HUDEP-2 (cell line): ENCODE measurements at regions not wholly inside any gene's neighbourhood (a gene's known extent, or its start where the extent isn't known, plus 50 kb on each side); places are given as distances from the start of the nearest gene placed in this dataset.

Experiments used
- DNase-seq, 76 experiments: peaks; one replicate each; lab custom pipeline; 2025; ENCODE audit not compliant: unreplicated experiment in 76 of 76; lab: John Stamatoyannopoulos, UW

DNA sequence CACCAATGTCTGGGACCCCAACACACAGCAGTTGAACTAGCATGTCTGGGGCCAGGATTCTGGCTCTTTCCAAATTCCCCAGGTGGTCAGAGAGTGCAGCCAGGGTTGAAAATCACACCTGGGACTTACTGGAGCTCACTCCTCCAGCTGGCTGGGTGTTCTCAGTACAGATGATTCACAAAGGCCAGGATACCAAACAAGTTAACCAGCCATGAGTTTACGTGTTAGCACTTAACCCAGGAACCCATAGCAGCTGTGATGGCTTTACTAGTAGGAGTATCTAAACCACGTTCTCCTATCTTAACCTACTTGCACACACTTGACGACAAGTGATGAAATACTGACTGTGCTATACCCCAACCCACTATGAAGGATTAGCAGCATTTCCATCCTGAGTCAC lies 222.8 kb downstream of the FBXO15 start:
- DNase-seq: no peak

DNA sequence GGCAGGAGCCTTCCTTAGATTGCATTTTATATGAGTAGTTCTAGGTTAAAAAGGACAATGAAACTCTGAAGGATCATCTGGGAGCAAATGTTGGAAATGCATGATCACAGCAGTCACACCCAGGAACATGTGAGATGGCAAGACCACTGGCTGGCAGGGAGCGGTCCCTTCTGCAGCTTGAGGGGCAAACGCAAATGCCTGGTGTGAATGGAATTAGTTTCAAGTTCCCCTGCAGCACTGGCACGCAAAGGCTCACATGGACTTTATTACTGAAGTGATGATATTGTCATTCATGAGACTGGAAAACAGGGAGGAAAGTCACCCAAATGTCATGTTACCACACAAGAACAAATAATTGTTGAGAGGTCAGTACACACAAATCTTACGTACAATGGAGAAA lies 223.3 kb downstream of the FBXO15 start:
- DNase-seq: no peak

DNA sequence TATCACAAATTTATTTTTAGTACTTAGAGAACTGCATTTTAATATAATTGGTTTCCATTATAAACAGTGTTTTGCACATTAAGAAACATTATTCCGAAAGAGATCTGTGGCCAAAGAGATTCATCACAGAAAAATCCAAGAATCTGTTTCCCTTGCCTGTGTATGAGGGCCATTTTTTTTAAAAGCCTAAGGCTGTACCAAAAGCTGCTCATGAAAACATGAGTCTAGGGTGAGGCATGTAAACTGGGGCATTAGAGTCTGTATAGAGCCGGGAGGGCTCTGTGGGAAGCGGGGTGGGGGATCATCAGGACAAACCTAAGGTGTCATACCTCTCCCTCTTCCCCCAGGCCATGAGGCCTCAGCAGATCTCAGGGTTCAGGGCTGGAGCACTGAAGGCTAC lies 223.8 kb downstream of the FBXO15 start:
- no peak for DNase-seq

DNA sequence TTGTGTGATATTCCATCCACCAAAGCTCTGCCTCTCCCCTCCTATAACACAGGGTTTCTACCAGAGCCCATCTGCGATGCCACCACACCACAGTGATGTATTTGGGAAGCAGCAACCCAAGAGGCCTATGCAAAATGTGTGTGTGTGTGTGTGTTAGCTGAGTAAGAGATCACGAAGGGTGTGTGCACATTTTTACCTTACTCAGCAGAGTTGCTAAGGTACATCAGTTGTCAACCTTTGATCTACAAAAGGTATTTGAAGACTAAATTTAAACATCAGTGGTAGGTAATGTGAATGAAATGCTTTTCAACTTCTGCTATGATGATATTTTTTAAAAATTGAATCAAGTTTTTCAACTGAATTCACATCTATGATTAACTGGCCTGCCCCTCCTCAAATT lies 227.6 kb downstream of the FBXO15 start:
- DNase-seq: no peak

DNA sequence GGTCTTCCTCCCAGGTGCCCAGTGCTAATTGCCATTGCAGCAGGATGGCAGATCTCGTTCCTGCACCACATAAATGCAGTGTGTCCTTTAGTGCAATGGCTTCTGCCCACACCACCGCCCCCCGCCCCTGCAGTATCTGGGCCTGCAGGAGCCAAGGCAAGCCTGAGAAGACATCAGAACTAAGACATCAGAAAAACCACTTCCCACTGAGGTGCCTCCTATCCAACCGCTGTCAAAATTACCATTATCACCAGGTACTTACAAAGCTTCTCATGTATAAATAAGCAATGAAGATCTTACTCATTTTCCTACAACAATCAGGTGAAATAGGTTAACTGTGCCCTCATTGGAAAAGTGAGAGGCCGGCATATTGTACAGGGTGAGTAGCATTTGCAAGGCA lies 228.8 kb downstream of the FBXO15 start:
- no peak for DNase-seq

DNA sequence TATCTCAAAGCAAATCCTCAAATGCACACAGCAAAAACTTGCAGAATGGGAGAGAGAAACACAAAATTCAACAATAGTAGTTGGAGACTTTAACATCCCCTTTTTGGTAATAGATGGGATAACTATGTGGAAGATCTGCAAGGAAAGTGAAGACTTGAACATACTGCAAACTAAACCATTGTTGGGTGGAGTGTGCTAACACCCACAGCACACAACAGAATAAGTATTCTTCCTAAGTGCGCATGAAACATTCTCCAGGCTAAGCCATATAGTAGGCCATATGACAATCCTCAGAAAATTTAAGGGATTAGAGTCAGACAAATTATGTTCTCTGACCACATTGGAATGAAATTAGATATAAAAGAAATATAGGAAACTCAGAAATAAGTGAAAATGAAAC lies 230.6 kb downstream of the FBXO15 start:
- DNase-seq: no peak

DNA sequence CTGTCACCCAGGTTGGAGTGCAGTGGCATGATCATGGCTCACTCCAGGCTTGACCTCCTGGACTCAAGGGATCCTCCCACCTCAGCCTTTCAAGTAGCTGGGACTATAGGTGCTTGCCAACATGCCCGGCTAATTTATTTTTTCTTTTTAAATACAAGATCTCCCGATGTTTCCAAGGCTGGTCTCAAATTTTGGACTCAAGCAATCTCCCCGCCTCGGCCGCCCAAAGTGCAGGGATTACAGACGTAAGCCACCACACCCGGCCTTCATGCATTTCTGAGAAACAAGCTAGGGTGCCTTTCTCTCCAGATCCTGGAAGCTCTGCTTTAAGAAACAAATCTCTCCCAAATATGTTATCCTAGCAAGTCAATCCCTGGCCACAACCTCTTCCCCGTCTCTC lies 234.1 kb downstream of the FBXO15 start:
- no peak for DNase-seq

DNA sequence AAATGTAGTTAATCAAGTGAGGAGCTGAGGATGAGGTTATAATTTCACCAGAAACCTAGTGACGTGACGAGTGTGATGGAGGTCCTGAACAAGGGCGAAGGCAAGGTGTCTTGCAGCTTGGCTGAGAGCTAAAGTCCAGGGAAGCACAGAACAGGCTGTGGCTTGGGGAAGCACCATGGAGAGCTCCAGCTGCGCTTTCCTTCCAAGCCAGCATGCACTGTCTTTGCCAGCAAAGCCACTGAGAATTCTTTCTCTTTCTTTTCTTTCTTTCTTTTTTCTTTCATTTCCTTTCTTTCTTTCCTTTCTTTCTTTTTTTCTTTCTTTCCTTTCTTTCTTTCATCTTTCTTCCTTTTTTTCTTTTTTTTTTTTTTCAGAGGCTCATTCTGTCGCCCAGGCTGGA lies 239.3 kb downstream of the FBXO15 start:
- DNase-seq: peak in 4 of 76 experiments; percentile 2 to 8 (median 5)

DNA sequence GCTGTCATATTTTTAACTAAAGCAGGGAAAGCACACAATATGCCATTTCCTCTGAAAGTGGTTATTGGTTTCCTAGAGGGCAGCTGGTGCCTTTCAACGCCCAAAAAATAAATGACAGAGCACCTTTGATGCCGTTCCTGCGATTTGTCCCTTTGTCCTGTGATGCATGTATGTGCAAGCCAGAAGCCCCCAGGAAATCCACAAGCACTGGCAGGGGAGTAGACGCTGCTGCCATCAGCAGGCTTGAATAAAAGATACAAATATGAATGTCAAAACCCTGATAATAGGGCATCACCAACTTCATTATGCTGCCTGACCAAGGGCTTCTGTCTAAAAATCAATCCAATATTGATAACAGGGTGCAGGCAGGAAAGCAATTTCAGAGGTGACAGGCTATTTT lies 246.1 kb downstream of the FBXO15 start:
- no peak for DNase-seq

DNA sequence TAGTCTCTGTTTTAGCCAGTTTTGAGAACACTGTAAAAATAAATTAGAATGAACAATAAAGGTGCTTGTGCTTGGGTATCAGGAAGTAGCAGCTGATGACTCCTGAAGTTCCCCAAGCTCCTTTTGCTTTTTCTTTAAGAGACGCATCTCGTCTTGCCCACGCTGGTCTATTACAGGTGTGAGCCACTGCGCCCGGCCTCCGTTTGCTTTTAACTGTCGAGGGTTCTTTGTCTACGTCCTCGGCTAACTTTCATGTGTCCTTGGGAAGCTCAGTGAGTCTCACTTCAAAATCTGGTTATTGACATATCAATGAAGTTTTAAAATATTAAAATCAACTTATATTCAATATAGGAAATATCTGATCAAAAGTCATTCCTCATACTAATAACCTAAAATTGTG lies 246.5 kb downstream of the FBXO15 start:
- no peak for DNase-seq

DNA sequence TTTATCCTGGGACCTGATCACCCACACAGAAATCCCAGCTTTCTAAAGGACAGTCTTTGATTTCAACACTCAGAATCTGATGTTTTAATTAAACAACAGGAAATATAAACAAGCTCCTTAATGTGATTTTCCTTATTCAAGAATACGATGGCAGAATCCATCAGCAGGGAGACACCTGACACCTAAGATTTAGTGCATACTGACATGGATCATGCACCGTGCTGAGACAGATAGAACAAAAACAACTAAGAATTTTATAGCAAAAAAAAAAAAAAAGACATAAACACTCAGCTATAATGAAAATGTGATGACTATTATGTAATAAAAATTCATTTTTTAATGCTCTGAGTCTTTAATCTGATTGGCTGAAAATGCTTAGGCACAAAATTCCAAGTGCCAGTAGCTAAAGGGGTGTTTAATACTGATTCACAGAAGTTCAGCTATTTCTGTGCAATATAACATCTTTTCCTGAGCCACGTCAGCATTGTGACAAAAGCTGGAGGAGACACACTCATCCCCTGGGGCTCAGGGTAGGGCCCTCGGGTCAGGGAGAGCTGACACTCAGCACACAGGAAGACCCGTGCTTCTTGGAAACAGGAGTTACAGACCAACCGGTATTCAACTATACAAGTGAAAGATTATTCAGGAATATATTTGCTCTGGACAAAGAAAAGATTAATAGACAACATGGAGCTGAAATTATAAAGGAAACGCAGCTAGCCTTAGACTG lies 247.4 kb downstream of the FBXO15 start:
- no peak for DNase-seq

DNA sequence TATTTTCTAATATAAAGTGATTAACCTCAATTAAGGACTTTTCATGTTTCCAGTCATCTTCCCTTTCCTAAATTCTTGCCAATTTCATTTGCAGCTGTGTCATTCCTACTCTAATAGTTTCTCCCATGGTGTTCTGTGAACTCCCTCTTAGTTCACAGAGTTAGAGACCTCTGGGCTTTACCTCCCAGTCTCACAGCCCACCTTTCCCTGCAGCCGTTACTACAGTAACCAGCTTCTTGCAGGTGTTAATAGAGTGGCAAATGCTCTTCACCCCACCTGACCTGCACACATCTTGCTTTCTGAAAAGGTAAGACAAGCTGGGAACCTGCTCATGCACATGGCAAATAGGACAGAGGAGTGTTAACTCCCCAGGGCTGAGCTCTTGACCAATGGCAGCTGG lies 250.1 kb downstream of the FBXO15 start:
- DNase-seq: no peak

DNA sequence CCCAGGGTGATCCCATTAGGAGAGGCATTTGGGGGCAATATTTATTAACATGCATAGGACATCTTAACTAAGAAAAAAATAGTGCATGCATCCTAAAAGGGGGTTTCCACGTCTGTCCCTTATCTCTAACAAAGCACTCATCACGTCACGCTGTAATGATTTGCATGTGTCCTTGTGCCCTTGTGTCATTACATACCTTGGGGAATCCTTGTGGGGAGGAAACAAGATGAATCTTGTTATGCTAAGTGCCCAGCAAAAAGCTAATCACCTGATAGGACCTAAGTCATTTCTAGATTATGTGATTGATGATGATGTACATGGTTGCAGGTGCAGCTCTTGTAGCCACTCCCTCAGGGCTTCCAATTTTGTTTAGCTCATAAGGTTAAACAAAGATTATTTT lies 250.9 kb downstream of the FBXO15 start:
- no peak for DNase-seq

DNA sequence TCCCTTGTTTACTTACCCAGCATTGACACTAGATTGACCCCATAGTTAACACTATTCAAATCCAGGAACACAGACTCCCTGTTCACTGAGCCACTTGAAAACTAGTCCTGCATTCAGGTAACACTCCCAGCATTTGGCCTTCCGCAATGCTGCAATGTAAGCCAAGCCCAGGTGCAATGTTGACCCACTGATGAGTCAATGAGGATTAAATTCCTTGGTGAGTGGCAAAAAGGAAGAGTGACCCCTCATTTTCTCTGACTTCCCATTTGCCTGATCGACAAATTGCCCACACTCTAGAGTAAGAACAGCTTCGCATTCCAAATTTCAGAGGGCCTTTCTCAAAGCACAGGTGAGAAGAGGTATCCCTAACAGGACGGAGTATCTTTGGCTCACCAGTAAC lies 251.9 kb downstream of the FBXO15 start:
- no peak for DNase-seq

DNA sequence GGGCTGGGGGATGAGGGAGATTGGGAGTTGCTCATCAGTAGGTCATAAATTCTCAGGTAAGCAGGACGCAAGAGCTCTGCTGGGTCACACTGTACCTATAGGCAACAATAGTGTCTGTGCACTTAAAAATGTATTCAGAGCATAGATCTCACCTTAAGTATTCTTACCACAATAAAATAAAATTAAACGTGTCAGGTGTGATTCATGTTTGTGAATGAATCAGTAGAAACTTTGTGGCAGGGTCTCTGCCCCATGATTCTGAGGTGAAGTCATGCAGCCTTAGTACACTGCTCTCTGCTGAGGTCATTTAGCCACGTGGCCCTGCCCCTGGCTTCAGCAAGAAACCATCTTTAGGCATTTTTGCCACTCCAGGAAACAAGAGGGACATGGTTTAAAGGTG lies 253.8 kb downstream of the FBXO15 start:
- no peak for DNase-seq

DNA sequence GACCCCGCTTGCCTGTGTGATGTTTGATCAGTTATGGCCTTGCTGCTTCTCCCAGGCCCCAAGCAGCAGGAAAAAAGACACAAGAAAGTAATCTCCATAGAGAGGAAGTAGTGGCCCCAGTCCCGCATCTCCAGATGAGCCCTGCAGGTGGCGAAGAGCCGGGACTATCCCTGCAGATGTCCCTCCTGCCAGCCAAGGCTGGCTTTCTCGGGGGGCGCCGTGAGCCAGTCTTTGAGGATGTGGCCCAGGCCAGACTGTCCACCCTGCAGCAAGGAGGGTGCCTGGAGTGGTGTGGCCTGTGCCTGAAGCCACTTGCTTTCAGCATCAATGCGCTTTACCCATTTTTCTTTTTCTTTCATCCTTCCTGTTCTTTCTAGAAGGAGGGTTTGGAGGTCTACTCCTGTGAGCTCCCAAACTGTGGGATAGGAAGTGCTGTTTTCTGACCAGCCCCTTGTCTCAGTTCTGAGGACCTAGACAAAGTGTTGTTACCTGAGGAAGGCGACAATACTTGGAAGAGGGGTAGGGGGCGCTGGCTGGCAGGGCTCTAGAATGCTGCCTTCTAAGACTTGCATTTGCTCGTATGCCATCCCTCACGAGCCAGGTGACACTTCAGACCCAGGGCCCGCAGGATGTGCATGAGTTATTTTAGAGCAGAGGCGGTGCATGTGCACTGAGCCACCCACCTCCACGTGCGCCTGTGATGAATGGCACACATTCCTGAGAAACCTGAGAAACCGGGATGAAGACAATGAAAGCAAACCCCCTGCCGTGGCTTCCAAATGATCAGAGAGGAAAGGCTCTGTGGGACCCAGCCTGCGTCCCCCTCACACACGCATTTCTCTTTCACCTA lies 255.8 kb downstream of the FBXO15 start:
- peak in 1 of 76 experiments; percentile 16 for DNase-seq

DNA sequence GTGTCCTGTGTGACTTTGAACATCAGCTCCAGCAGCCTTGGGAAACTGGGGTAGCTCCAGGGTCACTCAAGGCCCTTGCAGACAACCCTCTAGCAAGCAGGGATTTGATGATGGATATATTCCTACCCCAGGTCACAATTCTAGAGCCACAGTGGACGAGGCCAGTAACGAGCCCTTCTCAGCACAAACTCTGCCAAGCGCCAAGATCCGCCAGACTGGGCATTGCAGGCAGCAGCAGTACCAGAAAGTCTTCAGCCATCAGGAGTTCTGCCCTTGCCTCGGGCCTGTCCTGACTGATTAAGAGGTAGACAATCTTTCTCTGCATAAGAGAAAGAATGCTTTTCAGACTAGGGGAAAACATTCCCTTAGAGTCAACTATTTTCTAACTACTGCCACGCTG lies 259.1 kb downstream of the FBXO15 start:
- no peak for DNase-seq

DNA sequence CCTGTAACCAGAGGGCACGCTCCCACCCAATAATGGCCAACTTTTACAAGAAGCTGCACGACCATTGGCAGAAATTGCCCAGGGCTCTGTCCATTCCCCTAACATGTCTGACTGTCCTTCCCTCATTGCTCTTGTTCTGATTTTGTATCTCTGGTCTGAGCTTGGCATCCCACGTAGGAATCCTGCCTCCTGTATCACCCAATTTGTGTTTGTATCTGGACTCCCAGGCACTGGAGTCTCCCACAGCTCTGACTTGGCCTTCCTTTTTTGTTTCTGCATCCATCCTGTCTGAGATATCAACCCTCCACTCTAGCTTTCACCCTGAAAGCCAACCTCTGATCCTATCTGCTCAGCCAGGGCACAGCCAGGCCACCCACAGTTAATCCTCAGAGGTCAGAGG lies 259.8 kb downstream of the FBXO15 start:
- DNase-seq: no peak

DNA sequence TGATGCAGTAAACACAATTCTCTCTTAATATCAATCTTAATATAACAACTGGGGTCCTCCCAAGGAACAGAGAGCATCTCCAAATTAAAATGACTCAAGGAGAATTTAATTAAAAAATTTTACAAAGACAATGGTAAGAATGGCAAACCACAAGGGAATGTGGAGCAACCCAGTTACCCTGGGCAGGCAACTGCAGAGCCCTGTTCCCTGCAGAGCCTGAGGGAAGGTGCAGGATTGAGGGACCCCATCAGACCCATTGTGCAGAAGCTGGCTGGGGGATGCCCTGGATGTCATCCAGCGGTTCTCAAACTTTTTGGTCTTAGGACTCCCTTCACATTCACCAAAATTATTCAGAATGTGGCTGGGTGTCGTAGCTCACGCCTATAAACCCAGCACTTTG lies 262.8 kb downstream of the FBXO15 start:
- DNase-seq: no peak

DNA sequence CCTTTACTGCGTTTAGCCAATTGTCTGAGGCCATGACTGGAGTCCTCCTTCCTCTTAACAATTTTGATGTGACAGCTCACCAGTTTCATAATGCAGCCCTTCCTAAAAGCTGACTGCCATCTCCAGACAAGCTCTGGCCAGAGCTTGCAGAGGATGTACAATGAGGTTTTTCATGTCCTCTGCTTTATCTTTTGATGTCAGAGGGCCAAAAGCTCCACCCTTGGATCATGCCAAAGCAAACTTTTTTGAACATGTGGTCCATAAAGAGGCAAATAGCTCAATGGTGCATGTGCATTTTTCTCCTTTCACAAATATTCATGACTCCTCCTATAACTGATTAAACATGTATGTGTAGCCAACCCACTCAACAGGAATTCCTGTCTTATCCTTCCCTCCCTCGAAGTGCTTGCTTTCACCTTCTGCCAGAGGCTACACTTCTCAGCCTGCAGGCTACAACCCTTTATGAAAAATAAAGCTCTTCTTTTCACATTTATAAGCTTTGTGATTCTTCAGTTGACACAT lies 266.2 kb downstream of the FBXO15 start:
- no peak for DNase-seq

DNA sequence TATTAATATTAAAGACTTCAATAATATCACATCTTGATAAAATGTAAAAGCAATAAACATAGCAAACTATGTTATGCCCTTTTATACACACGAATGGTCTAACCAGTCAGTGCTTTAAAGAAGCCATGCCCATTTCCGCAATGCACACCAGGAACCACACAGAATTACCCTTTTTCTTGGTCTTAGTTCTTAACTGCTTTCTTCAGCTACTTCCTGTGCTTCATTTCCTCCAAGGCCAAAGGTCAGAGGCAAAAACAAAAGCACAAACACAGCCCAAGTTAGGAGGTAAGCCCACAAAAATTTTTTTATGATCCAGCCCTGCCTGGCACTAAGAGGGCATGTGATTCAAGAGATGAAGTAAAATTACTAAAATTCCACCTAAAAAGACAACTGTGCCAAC lies 267.2 kb downstream of the FBXO15 start:
- no peak for DNase-seq

DNA sequence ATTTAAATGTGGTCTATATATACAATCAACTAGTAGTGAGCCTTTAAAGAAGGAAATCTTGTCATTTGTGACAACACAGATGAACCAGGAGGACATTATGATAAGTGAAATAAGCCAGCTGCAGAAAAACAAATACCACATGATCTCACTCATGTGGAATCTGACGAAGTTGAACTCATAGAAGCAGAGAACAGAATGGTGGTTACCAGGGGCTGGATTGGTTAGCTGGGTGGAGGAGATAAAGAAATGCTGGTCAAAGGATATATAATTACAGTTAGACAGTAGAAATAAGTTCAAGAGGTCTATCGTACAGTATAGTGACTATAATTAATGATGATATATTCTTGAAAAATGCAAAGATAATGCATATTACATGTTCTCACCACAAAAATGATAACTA lies 267.9 kb downstream of the FBXO15 start:
- DNase-seq: no peak
